ENCODE measurements at regions not wholly inside any gene's neighbourhood (a gene's known extent, or its start where the extent isn't known, plus 50 kb on each side); places are given as distances from the start of the nearest gene placed in this dataset.

DNA sequence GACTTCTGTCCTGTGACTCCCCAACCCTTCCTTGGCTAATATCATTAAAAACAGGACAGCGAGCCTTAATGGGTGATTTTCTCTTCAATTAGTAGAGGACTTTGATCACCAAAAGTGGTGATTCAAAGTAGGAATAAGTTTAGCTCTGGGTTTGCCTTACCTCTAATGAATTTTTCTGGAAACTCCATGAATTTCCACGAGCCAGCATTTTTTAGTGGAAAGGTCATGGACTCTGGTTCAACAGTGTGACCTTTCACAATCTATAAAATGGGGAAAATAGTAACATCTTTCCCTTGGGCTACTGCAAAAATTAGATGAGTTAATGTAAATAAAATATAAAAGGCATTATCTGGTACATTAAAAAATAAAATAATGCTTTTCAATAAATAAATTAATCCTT, 417.8 kb upstream of the NR2F2 start (continued):
- TF ChIP-seq, protein P1, sequence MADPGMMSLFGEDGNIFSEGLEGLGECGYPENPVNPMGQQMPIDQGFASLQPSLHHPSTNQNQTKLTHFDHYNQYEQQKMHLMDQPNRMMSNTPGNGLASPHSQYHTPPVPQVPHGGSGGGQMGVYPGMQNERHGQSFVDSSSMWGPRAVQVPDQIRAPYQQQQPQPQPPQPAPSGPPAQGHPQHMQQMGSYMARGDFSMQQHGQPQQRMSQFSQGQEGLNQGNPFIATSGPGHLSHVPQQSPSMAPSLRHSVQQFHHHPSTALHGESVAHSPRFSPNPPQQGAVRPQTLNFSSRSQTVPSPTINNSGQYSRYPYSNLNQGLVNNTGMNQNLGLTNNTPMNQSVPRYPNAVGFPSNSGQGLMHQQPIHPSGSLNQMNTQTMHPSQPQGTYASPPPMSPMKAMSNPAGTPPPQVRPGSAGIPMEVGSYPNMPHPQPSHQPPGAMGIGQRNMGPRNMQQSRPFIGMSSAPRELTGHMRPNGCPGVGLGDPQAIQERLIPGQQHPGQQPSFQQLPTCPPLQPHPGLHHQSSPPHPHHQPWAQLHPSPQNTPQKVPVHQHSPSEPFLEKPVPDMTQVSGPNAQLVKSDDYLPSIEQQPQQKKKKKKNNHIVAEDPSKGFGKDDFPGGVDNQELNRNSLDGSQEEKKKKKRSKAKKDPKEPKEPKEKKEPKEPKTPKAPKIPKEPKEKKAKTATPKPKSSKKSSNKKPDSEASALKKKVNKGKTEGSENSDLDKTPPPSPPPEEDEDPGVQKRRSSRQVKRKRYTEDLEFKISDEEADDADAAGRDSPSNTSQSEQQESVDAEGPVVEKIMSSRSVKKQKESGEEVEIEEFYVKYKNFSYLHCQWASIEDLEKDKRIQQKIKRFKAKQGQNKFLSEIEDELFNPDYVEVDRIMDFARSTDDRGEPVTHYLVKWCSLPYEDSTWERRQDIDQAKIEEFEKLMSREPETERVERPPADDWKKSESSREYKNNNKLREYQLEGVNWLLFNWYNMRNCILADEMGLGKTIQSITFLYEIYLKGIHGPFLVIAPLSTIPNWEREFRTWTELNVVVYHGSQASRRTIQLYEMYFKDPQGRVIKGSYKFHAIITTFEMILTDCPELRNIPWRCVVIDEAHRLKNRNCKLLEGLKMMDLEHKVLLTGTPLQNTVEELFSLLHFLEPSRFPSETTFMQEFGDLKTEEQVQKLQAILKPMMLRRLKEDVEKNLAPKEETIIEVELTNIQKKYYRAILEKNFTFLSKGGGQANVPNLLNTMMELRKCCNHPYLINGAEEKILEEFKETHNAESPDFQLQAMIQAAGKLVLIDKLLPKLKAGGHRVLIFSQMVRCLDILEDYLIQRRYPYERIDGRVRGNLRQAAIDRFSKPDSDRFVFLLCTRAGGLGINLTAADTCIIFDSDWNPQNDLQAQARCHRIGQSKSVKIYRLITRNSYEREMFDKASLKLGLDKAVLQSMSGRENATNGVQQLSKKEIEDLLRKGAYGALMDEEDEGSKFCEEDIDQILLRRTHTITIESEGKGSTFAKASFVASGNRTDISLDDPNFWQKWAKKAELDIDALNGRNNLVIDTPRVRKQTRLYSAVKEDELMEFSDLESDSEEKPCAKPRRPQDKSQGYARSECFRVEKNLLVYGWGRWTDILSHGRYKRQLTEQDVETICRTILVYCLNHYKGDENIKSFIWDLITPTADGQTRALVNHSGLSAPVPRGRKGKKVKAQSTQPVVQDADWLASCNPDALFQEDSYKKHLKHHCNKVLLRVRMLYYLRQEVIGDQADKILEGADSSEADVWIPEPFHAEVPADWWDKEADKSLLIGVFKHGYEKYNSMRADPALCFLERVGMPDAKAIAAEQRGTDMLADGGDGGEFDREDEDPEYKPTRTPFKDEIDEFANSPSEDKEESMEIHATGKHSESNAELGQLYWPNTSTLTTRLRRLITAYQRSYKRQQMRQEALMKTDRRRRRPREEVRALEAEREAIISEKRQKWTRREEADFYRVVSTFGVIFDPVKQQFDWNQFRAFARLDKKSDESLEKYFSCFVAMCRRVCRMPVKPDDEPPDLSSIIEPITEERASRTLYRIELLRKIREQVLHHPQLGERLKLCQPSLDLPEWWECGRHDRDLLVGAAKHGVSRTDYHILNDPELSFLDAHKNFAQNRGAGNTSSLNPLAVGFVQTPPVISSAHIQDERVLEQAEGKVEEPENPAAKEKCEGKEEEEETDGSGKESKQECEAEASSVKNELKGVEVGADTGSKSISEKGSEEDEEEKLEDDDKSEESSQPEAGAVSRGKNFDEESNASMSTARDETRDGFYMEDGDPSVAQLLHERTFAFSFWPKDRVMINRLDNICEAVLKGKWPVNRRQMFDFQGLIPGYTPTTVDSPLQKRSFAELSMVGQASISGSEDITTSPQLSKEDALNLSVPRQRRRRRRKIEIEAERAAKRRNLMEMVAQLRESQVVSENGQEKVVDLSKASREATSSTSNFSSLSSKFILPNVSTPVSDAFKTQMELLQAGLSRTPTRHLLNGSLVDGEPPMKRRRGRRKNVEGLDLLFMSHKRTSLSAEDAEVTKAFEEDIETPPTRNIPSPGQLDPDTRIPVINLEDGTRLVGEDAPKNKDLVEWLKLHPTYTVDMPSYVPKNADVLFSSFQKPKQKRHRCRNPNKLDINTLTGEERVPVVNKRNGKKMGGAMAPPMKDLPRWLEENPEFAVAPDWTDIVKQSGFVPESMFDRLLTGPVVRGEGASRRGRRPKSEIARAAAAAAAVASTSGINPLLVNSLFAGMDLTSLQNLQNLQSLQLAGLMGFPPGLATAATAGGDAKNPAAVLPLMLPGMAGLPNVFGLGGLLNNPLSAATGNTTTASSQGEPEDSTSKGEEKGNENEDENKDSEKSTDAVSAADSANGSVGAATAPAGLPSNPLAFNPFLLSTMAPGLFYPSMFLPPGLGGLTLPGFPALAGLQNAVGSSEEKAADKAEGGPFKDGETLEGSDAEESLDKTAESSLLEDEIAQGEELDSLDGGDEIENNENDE (IDR thresholded peaks at IDR 0.05; ENCODE audit: insufficient replicate concordance, low read length): no peak
- TF ChIP-seq EZH2 (IDR thresholded peaks at IDR 0.05; ENCODE audit: low read depth, low read length, severe bottlenecking): no peak
- TF ChIP-seq RBBP5 (IDR thresholded peaks at IDR 0.05; ENCODE audit: borderline replicate concordance, low read depth, low read length): no peak
- no peak for TF ChIP-seq SUZ12 (IDR thresholded peaks at IDR 0.05; ENCODE audit: low read length)
- TF ChIP-seq CHD2 (IDR thresholded peaks at IDR 0.05; ENCODE audit: low read length): no peak
- TF ChIP-seq FOSL1 (IDR thresholded peaks at IDR 0.05; ENCODE audit: insufficient read depth, low read depth, low read length): no peak

All from H1 (cell line).